HCT116 (cell line): ENCODE measurements at regions not wholly inside any gene's neighbourhood (a gene's known extent, or its start where the extent isn't known, plus 50 kb on each side); places are given as distances from the start of the nearest gene placed in this dataset.

ENCODE experiments used
- ATAC-seq: fragments of 200-7000 bp; cut with Tn5 transposase; 2 replicates; pipeline ENCODE4 v1.9.1; 2020; ENCODE audit warnings: mild to moderate bottlenecking, moderate library complexity
- BruUV-seq: library from RNA; stranded (reverse); fragments of 400-500 nt; replicated peaks from 2 replicates; lab custom pipeline; 2021; lab: Mats Ljungman, UMichigan
- CTCF ChIA-PET: fragments of 300-600 bp; sonication (Branson Sonifier 250); formaldehyde crosslinking; loops from one replicate; lab custom pipeline; 2021; ENCODE audit warnings: antibody characterized with exemption; lab: Charles Lee
- POLR2A ChIA-PET: fragments of 300-600, 350-600 bp; sonication (Branson Sonifier 250); formaldehyde crosslinking; loops from one replicate; lab custom pipeline; 2021; ENCODE audit warnings: antibody characterized with exemption; lab: Charles Lee
- RAD21 ChIA-PET, 2 experiments: fragments of 300-600 bp; sonication (Branson Sonifier 250); formaldehyde crosslinking; loops; one replicate each; lab custom pipeline; 2023; ENCODE audit warnings: low total read pairs in 2 of 2; ENCODE audit not compliant: uncharacterized antibody in 2 of 2, unreplicated experiment in 2 of 2, low non-redundant PET in 1 of 2; lab: Charles Lee
- DNase-seq: peaks from one replicate; pipeline ENCODE4 v3.0.0-alpha.2; 2010; ENCODE audit warnings: low read depth, low spot score
- H2AFZ ChIP-seq: fragments of 200-600 bp; shearing (Covaris generic), sonication (generic); 2 replicates; pipeline ENCODE4 v1.6.1; 2017; ENCODE audit warnings: low read depth, mixed run types, mixed read lengths, antibody characterized with exemption, low read length; ENCODE audit not compliant: poor library complexity, severe bottlenecking
- H3K27ac ChIP-seq: 2 replicates; pipeline ENCODE4 v1.5.1; 2012; ENCODE audit warnings: low read depth, low read length
- H3K27me3 ChIP-seq: fragments of 200-600 bp; sonication (generic); 2 replicates; pipeline ENCODE4 v1.6.1; 2016; ENCODE audit warnings: mixed run types, low read length, mixed read lengths; ENCODE audit not compliant: insufficient read depth
- H3K36me3 ChIP-seq, 2 experiments: fragments of 200-500 bp in 1 of 2; fragments of 200-600 bp in 1 of 2; sonication (Bioruptor generic) in 1 of 2; sonication (generic) in 1 of 2; 2 replicates each; pipeline versions ENCODE4 v1.5.1 to v1.6.1; 2014 to 2016; ENCODE audit warnings: low read length in 2 of 2, inconsistent platforms in 1 of 2, mixed read lengths in 1 of 2, mixed run types in 1 of 2; ENCODE audit not compliant: insufficient read depth in 2 of 2, control insufficient read depth in 1 of 2
- H3K4me1 ChIP-seq, 2 experiments: fragments of 200-600 bp in 1 of 2; sonication (generic) in 1 of 2; 2 replicates each; pipeline versions ENCODE4 v1.5.1 to v1.6.1; 2012 to 2017; ENCODE audit warnings: low read length in 2 of 2, inconsistent platforms in 1 of 2, mild to moderate bottlenecking in 1 of 2, mixed read lengths in 1 of 2, mixed run types in 1 of 2, moderate library complexity in 1 of 2; ENCODE audit not compliant: insufficient read depth in 2 of 2, control insufficient read depth in 1 of 2
- H3K4me2 ChIP-seq: fragments of 200-600 bp; sonication (generic); 2 replicates; pipeline ENCODE4 v1.6.1; 2017; ENCODE audit warnings: mixed run types, low read length, mixed read lengths
- H3K4me3 ChIP-seq, 2 experiments: fragments of 200-600 bp in 1 of 2; sonication (generic) in 1 of 2; replicated peaks in 1 of 2; 2 replicates each; pipeline ENCODE4 v1.5.1; 2011 to 2016; ENCODE audit warnings: low read length in 2 of 2, control low read depth in 1 of 2, low read depth in 1 of 2, mild to moderate bottlenecking in 1 of 2, mixed read lengths in 1 of 2, mixed run types in 1 of 2
- H3K79me2 ChIP-seq: fragments of 200-600 bp; sonication (generic); 2 replicates; pipeline ENCODE4 v1.6.1; 2017; ENCODE audit warnings: mild to moderate bottlenecking, mixed run types, low read length, moderate library complexity, mixed read lengths; ENCODE audit not compliant: insufficient read depth
- H3K9ac ChIP-seq: fragments of 200-600 bp; sonication (generic); 2 replicates; pipeline ENCODE4 v1.6.1; 2016; ENCODE audit warnings: low read length, mixed read lengths
- H3K9me2 ChIP-seq: fragments of 200-600 bp; sonication (generic), shearing (Covaris generic); 2 replicates; pipeline ENCODE4 v1.6.1; 2017; ENCODE audit warnings: mixed run types, mild to moderate bottlenecking, moderate library complexity; ENCODE audit not compliant: insufficient read depth
- H3K9me3 ChIP-seq, 2 experiments: fragments of 200-500 bp in 1 of 2; fragments of 200-600 bp in 1 of 2; sonication (Bioruptor generic) in 1 of 2; sonication (generic) in 1 of 2; 2 replicates each; pipeline ENCODE4 v1.6.1; 2014 to 2017; ENCODE audit warnings: low read length in 2 of 2, mixed read lengths in 2 of 2, inconsistent platforms in 1 of 2, low read depth in 1 of 2, mild to moderate bottlenecking in 1 of 2, mixed run types in 1 of 2, moderate library complexity in 1 of 2; ENCODE audit not compliant: control insufficient read depth in 1 of 2, insufficient read depth in 1 of 2
- H4K20me1 ChIP-seq: fragments of 200-600 bp; sonication (generic), shearing (Covaris generic); 2 replicates; pipeline ENCODE4 v1.6.1; 2017; ENCODE audit warnings: mixed run types, mild to moderate bottlenecking, moderate library complexity; ENCODE audit not compliant: insufficient read depth
- CBX3 ChIP-seq: IDR thresholded peaks from 2 replicates; pipeline ENCODE4 v1.6.1; 2012; ENCODE audit warnings: low read depth
- CEBPB ChIP-seq: IDR thresholded peaks from 2 replicates; pipeline ENCODE4 v1.6.1; 2012; ENCODE audit warnings: low read depth
- EGR1 ChIP-seq: IDR thresholded peaks from 2 replicates; pipeline ENCODE4 v1.6.1; 2012; ENCODE audit warnings: low read depth
- ELF1 ChIP-seq: IDR thresholded peaks from 2 replicates; pipeline ENCODE4 v1.6.1; 2012; ENCODE audit warnings: low read depth, borderline replicate concordance
- EZH2 ChIP-seq: fragments of 200-600 bp; sonication (generic); IDR thresholded peaks from 2 replicates; pipeline ENCODE4 v1.6.1; 2017; ENCODE audit warnings: antibody characterized with exemption, mixed run types
- EZH2phosphoT487 ChIP-seq: fragments of 200-600 bp; IDR thresholded peaks from 2 replicates; pipeline ENCODE4 v1.6.1; 2018; ENCODE audit warnings: antibody characterized with exemption, borderline replicate concordance
- FOSL1 ChIP-seq: IDR thresholded peaks from 2 replicates; pipeline ENCODE4 v1.6.1; 2012; ENCODE audit warnings: low read depth
- JUND ChIP-seq: IDR thresholded peaks from 2 replicates; pipeline ENCODE4 v1.6.1; 2012
- POLR2A ChIP-seq: IDR thresholded peaks from 2 replicates; pipeline ENCODE4 v1.7.0; 2011; ENCODE audit warnings: borderline replicate concordance; ENCODE audit not compliant: insufficient read depth, insufficient read length; ENCODE audit errors: extremely low read depth
- RAD21 ChIP-seq: IDR thresholded peaks from 2 replicates; pipeline ENCODE4 v1.6.1; 2012; ENCODE audit warnings: low read depth, mild to moderate bottlenecking
- SIN3A ChIP-seq: IDR thresholded peaks from 2 replicates; pipeline ENCODE4 v1.6.1; 2012; ENCODE audit warnings: low read depth
- SP1 ChIP-seq: IDR thresholded peaks from 2 replicates; pipeline ENCODE4 v1.6.1; 2012; ENCODE audit warnings: low read depth
- SRF ChIP-seq: IDR thresholded peaks from 2 replicates; pipeline ENCODE4 v1.6.1; 2012; ENCODE audit warnings: low read depth
- TCF7L2 ChIP-seq: IDR thresholded peaks from 2 replicates; pipeline ENCODE4 v1.7.0; 2011; ENCODE audit warnings: borderline replicate concordance, inconsistent platforms; ENCODE audit not compliant: insufficient read depth, insufficient read length; ENCODE audit errors: extremely low read depth
- ZFX ChIP-seq: fragments of 450-650 bp; IDR thresholded peaks from 2 replicates; pipeline ENCODE4 v1.6.1; 2017
- ZNF274 ChIP-seq: fragments of 200-500 bp; sonication (Bioruptor generic); IDR thresholded peaks from 2 replicates; pipeline ENCODE4 v1.6.1; 2014; ENCODE audit warnings: mild to moderate bottlenecking, low read depth, low read length, inconsistent platforms
- intact Hi-C: fragments of 100-400 bp; cut with micrococcal nuclease; formaldehyde crosslinking; loops from 2 replicates; pipeline ENCODE4 v1.10.0; 2022
- TF ChIP-seq, protein P1 (sequence below): IDR thresholded peaks from 2 replicates; pipeline ENCODE4 v1.6.1; 2012; ENCODE audit warnings: low read depth
- TF ChIP-seq, protein P2 (sequence below): IDR thresholded peaks from 2 replicates; pipeline ENCODE4 v1.6.1; 2011; ENCODE audit warnings: mild to moderate bottlenecking, low read length, moderate library complexity; ENCODE audit not compliant: insufficient replicate concordance; ENCODE audit errors: extremely low read depth
- TF ChIP-seq, protein P3 (sequence below): IDR thresholded peaks from 2 replicates; pipeline ENCODE4 v1.6.1; 2012
- TF ChIP-seq, protein P4 (sequence below), 3 experiments: fragments of 200-600 bp in 1 of 3; sonication (generic) in 1 of 3; IDR thresholded peaks in 2 of 3; conservative IDR thresholded peaks in 1 of 3; 2 replicates each; pipeline ENCODE4 v1.5.1; 2012 to 2017; ENCODE audit warnings: low read depth in 2 of 3, low read length in 2 of 3, antibody characterized with exemption in 1 of 3, borderline replicate concordance in 1 of 3, control low read depth in 1 of 3, mild to moderate bottlenecking in 1 of 3, mixed read lengths in 1 of 3, mixed run types in 1 of 3, moderate library complexity in 1 of 3; ENCODE audit not compliant: insufficient read depth in 1 of 3

DNA sequence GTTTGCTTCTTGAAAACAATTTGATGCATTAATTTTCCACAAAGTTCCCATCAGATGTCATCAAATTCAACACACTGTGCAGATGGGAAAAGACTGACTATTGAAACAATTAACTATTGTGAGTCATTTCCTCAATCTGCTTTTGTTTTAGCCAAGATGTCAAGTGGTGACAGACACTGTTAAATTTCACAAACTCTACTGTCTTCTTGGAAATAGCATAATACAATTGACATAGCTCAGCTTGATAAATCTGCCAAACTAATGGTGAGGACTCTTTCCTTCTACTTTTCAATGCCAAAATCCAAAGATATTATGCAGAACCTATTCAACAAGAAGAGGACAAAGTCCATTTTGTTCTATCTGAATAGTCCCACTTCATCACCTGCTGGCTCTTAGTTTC is 242.3 kb downstream of the CAAP1 start:
- no peak overlapping the region for H3K4me2 ChIP-seq
- POLR2A ChIA-PET: no interaction called here
- BruUV-seq: no TSS peak
- no peaks in the 10 kb centered on the region for H3K36me3 ChIP-seq
- TF ChIP-seq TCF7L2: no peak
- TF ChIP-seq, protein P1, sequence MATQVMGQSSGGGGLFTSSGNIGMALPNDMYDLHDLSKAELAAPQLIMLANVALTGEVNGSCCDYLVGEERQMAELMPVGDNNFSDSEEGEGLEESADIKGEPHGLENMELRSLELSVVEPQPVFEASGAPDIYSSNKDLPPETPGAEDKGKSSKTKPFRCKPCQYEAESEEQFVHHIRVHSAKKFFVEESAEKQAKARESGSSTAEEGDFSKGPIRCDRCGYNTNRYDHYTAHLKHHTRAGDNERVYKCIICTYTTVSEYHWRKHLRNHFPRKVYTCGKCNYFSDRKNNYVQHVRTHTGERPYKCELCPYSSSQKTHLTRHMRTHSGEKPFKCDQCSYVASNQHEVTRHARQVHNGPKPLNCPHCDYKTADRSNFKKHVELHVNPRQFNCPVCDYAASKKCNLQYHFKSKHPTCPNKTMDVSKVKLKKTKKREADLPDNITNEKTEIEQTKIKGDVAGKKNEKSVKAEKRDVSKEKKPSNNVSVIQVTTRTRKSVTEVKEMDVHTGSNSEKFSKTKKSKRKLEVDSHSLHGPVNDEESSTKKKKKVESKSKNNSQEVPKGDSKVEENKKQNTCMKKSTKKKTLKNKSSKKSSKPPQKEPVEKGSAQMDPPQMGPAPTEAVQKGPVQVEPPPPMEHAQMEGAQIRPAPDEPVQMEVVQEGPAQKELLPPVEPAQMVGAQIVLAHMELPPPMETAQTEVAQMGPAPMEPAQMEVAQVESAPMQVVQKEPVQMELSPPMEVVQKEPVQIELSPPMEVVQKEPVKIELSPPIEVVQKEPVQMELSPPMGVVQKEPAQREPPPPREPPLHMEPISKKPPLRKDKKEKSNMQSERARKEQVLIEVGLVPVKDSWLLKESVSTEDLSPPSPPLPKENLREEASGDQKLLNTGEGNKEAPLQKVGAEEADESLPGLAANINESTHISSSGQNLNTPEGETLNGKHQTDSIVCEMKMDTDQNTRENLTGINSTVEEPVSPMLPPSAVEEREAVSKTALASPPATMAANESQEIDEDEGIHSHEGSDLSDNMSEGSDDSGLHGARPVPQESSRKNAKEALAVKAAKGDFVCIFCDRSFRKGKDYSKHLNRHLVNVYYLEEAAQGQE: no peak
- no peak for TF ChIP-seq ELF1
- TF ChIP-seq, protein P2, sequence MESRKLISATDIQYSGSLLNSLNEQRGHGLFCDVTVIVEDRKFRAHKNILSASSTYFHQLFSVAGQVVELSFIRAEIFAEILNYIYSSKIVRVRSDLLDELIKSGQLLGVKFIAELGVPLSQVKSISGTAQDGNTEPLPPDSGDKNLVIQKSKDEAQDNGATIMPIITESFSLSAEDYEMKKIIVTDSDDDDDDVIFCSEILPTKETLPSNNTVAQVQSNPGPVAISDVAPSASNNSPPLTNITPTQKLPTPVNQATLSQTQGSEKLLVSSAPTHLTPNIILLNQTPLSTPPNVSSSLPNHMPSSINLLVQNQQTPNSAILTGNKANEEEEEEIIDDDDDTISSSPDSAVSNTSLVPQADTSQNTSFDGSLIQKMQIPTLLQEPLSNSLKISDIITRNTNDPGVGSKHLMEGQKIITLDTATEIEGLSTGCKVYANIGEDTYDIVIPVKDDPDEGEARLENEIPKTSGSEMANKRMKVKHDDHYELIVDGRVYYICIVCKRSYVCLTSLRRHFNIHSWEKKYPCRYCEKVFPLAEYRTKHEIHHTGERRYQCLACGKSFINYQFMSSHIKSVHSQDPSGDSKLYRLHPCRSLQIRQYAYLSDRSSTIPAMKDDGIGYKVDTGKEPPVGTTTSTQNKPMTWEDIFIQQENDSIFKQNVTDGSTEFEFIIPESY: no peak
- TF ChIP-seq EZH2phosphoT487: no peak
- no peak for TF ChIP-seq EZH2
- TF ChIP-seq, protein P3, sequence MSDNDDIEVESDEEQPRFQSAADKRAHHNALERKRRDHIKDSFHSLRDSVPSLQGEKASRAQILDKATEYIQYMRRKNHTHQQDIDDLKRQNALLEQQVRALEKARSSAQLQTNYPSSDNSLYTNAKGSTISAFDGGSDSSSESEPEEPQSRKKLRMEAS: no peak
- no peak for TF ChIP-seq CEBPB
- TF ChIP-seq JUND: no peak
- TF ChIP-seq, protein P4, sequence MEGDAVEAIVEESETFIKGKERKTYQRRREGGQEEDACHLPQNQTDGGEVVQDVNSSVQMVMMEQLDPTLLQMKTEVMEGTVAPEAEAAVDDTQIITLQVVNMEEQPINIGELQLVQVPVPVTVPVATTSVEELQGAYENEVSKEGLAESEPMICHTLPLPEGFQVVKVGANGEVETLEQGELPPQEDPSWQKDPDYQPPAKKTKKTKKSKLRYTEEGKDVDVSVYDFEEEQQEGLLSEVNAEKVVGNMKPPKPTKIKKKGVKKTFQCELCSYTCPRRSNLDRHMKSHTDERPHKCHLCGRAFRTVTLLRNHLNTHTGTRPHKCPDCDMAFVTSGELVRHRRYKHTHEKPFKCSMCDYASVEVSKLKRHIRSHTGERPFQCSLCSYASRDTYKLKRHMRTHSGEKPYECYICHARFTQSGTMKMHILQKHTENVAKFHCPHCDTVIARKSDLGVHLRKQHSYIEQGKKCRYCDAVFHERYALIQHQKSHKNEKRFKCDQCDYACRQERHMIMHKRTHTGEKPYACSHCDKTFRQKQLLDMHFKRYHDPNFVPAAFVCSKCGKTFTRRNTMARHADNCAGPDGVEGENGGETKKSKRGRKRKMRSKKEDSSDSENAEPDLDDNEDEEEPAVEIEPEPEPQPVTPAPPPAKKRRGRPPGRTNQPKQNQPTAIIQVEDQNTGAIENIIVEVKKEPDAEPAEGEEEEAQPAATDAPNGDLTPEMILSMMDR (IDR thresholded peaks at IDR 0.05 in 2 of 3, conservative IDR thresholded peaks at IDR 0.05 in 1 of 3; ENCODE audit: borderline replicate concordance in 1 of 3, insufficient read depth in 1 of 3, low read depth in 2 of 3, low read length in 2 of 3): no peak
- TF ChIP-seq SIN3A: no peak
- TF ChIP-seq EGR1: no peak
- no peak for TF ChIP-seq CBX3
- TF ChIP-seq SRF: no peak
- TF ChIP-seq RAD21: no peak
- no peak for TF ChIP-seq SP1
- no peak for TF ChIP-seq FOSL1
- no peak for TF ChIP-seq ZNF274
- TF ChIP-seq ZFX: no peak
- no peak for TF ChIP-seq POLR2A
- no peak overlapping the region for H3K4me3 ChIP-seq
- peaks cover 13% of the 10 kb centered on the region; the same call in 1 of the 2 replicates for H3K27me3 ChIP-seq
- RAD21 ChIA-PET: no interaction called here
- no peaks in the 10 kb centered on the region for H3K4me1 ChIP-seq
- H3K9me3 ChIP-seq: no peaks in the 10 kb centered on the region
- H2AFZ ChIP-seq: no peak overlapping the region
- DNase-seq: no peak
- no peaks in the 10 kb centered on the region for H4K20me1 ChIP-seq
- H3K27ac ChIP-seq: no peak overlapping the region
- intact Hi-C loops: no loop called here
- no peak for ATAC-seq
- H3K9ac ChIP-seq: no peak overlapping the region
- no peaks in the 10 kb centered on the region for H3K9me2 ChIP-seq
- H3K79me2 ChIP-seq: no peaks in the 10 kb centered on the region
- CTCF ChIA-PET: no interaction called here
